HUES48 (cell line): ENCODE measurements at regions not wholly inside any gene's neighbourhood (a gene's known extent, or its start where the extent isn't known, plus 50 kb on each side); places are given as distances from the start of the nearest gene placed in this dataset.

Experiments
- H3K27ac ChIP-seq: one replicate; pipeline ENCODE4 v1.7.0; 2013; ENCODE audit warnings: low read depth, low read length, inconsistent platforms
- H3K27me3 ChIP-seq: 2 replicates; pipeline ENCODE4 v1.6.1; 2013; ENCODE audit warnings: mild to moderate bottlenecking, low read length; ENCODE audit not compliant: control insufficient read depth, insufficient read depth
- H3K36me3 ChIP-seq: 2 replicates; pipeline ENCODE4 v1.6.1; 2013; ENCODE audit warnings: low read length; ENCODE audit not compliant: control insufficient read depth, insufficient read depth
- H3K4me1 ChIP-seq: 2 replicates; pipeline ENCODE4 v1.6.1; 2013; ENCODE audit warnings: mild to moderate bottlenecking, low read length; ENCODE audit not compliant: control insufficient read depth, insufficient read depth
- H3K4me3 ChIP-seq: 2 replicates; pipeline ENCODE4 v1.5.1; 2013; ENCODE audit warnings: mild to moderate bottlenecking, low read depth, low read length
- H3K9ac ChIP-seq: 2 replicates; pipeline ENCODE4 v1.6.1; 2013; ENCODE audit warnings: mild to moderate bottlenecking, low read depth, low read length, moderate library complexity
- H3K9me3 ChIP-seq: 2 replicates; pipeline ENCODE4 v1.6.1; 2013; ENCODE audit warnings: low read length; ENCODE audit not compliant: control insufficient read depth, insufficient read depth

DNA sequence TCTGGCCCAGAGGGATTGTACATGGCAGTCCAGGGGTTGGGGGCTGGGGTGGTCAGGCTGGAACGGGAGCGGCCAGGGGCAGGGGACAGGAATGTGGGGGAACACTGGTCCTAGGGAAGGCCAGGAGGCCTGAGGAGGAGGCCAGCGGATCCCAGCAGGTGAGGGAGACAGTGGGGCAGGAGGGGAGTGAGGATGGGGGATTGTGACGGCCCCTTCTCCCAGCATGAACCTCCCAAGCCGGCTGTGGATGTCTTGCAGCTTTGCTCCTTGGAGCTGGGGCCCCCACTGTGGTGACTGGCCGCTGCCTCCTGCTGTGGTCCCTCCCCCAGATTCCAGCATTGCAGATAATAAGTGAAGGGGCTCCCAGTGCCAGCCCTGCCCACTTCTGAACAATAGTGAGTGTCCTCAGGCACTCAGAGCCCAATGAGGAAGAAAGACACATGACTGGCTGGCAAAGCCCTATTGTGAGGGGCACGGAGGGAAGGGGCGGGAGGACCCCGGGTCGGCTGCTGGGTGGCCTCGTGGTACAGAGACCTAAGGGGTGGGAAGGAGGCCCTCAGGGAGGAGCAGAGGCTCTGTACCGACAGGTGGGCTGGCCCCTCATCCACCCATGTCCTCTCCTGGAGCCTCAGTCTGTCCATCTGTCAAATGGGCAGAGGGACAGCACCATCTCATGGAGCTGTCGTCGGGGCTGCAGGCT is 215.0 kb downstream of the KIF26A start:
- Histone ChIP-seq H3K9ac (no peak overlapping the region), H3K4me3 (no peak overlapping the region), H3K27me3 (no peaks in the 10 kb centered on the region), H3K27ac (no peak overlapping the region), H3K36me3 (no peaks in the 10 kb centered on the region), H3K9me3 (peaks cover 4% of the 10 kb centered on the region; the same call in 1 of the 2 replicates), H3K4me1 (no peaks in the 10 kb centered on the region)

DNA sequence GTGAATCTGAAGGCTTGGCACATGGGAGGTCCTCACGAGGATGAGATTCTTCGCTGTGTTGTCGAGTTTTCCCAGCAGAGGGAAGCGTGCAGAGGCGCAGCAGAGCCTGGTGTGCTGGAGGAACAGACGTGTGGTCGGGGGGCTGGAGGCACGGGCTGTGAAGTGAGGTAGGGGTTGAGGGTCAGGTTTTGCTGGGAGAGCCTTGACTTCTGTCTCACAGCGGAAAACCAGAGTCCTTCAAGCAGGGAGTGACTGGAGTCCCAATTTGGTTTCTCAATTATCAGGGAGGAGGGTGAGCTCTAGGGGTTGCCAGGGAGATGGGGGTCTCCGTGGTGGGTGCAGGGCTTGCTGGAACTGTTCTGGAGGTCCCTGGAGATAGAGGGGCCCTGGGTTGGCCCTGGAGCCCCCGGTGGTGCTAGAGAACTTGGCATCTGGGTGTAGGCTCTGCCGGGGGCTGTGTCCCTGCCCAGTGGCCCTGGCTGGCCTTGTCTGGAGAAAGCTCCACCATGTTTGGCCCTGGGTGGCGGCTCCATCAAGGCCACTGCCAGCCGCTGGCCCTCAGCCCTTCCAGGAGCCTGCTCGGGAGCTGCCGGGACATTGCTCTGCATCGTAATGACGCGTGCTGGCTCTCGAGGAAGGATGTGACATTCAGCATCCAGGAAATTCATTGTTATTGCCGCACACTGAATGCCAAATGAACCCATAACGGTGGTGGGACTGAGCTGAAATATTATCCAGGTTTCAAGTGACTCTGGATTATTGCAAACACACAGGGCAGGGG is 215.7 kb downstream of the KIF26A start:
- Histone ChIP-seq H3K27me3 (no peaks in the 10 kb centered on the region), H3K4me1 (no peaks in the 10 kb centered on the region), H3K9ac (no peak overlapping the region), H3K27ac (no peak overlapping the region), H3K9me3 (peaks cover 4% of the 10 kb centered on the region; the same call in 1 of the 2 replicates), H3K4me3 (no peak overlapping the region), H3K36me3 (no peaks in the 10 kb centered on the region)

DNA sequence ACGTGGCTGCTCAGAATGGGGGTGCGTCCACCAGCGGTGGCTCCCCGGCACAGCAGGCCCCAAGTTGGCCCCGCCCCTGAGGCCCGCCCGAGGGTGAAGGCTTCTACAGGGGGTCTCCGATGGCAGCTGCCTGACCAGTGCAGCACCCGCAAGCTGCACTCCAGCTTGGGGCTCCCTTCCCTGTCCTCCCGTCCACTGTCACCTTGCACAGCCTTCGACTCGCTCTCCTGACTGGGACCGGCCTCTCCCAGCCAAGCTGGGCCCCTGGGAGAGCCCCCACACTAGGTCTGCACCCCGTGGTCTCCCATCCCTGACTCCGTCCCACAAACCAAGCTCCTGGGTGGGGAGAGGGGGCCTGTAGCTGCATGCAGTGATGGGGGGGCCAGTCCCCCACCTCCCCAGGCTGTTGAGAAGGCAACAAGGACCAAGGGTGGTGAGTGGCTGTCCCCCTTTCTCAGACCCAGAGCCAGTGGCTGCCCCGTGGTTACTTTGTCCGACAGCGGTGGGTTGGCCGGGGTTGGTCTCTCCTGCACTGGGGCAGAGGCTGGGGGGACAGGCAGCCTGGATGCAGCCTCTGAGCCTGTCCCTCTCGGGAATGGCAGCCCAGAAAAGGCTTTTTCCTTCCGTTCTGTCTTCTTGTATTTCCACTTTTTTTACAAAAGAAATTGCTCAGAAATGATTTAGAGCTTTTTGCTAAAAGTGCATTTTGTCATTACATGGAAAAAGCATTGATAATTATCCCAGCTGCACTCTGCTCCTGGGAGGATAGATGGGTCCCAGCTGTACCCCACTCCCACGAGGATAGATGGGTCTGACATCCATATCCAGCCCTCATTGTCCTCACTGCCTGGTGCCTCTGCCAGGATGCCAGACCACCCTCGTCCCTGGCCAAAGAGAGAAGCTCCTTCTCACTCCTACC is 217.0 kb downstream of the KIF26A start:
- Histone ChIP-seq H3K4me1 (no peaks in the 10 kb centered on the region), H3K4me3 (no peak overlapping the region), H3K9me3 (peaks cover 4% of the 10 kb centered on the region; the same call in 1 of the 2 replicates), H3K27ac (no peak overlapping the region), H3K9ac (no peak overlapping the region), H3K36me3 (no peaks in the 10 kb centered on the region), H3K27me3 (no peaks in the 10 kb centered on the region)

DNA sequence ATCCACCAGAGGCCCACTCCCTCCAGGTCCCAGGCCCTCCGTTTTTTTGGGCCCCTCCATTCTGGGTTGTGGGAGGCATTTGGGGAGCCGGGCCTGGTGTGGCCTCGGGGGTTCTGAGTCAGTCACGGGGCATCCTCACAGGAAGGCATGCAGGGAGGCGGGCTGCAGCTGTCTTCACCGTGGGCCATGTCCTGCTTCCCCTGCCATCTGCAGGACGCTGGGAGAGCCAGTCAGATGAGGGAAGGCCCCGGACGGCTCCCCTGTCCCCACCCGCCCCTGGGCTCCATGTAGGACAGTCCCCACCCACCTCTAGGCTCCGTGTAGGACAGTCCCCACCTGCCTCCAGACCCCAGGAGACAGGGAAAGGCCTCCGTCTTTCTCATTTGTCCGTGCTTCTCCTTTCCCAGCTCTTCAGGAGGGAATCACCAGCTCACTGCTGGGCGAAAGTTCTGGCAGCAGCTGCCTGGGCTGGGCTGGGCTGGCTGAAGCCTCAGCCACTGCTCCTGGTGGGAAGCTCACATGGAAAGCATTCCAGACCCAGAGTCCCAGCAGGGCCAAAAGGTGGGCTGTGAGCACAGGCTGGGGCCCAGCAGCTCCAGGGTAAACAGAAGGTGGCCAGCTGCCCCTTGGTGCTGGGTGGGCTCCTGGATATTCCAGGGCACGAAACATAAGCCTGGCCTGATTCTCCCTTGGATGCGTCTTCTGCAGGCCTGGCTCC is 217.8 kb downstream of the KIF26A start:
- Histone ChIP-seq H3K27ac (no peak overlapping the region), H3K9ac (no peak overlapping the region), H3K4me3 (no peak overlapping the region), H3K9me3 (peaks cover 4% of the 10 kb centered on the region; the same call in 1 of the 2 replicates), H3K36me3 (no peaks in the 10 kb centered on the region), H3K4me1 (no peaks in the 10 kb centered on the region), H3K27me3 (no peaks in the 10 kb centered on the region)

DNA sequence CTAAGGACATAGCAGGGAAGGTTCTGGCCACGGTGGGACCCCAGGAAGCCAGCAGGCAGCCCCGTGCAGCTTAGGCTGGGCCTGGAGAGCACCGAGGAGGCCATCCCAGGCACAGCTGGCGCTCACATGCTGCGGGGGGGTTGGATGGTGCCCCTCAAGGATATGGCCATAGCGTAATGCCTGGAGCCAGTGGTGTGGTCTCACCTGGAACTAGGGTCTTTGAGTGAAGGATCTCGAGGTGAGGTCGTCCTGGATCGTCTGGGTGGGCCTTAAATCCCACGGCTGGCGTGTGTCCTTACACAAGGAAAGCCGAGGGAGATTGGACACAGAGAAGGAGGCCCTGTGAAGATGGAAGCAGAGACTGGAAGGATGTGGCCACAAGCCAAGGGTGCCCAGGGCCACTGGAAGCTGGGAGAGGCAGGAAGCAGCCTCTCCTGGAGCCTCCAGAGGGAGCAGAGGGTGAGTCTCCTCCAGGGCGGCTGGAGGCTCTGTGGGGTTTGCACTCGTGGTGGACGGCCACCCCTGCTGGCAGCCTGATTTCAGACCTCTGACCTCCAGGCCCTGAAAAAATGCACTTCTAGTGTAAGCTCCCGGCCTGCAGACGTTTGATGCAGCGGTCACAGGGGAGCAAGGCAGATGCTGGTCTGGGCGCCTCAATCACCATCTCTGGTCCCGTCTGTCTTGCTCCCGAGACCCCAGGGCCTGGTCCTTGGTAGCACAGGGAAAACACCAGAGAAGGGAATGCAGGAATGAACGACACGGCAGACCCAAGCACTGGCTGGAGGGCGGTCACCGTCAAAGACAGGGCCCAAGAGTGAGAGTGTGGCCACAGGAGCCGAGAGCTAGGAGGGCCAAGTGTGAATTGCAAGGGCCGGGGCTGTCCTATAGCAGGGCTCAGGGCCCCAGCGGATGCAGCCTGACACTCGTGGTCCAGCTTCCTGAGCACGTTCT is 218.6 kb downstream of the KIF26A start:
- no peak overlapping the region for H3K27ac ChIP-seq
- no peaks in the 10 kb centered on the region for H3K9me3 ChIP-seq
- H3K27me3 ChIP-seq, result no peaks in the 10 kb centered on the region
- H3K9ac ChIP-seq, result no peak overlapping the region
- no peaks in the 10 kb centered on the region for H3K4me1 ChIP-seq
- H3K4me3 ChIP-seq, result no peak overlapping the region
- H3K36me3 ChIP-seq, result no peaks in the 10 kb centered on the region

DNA sequence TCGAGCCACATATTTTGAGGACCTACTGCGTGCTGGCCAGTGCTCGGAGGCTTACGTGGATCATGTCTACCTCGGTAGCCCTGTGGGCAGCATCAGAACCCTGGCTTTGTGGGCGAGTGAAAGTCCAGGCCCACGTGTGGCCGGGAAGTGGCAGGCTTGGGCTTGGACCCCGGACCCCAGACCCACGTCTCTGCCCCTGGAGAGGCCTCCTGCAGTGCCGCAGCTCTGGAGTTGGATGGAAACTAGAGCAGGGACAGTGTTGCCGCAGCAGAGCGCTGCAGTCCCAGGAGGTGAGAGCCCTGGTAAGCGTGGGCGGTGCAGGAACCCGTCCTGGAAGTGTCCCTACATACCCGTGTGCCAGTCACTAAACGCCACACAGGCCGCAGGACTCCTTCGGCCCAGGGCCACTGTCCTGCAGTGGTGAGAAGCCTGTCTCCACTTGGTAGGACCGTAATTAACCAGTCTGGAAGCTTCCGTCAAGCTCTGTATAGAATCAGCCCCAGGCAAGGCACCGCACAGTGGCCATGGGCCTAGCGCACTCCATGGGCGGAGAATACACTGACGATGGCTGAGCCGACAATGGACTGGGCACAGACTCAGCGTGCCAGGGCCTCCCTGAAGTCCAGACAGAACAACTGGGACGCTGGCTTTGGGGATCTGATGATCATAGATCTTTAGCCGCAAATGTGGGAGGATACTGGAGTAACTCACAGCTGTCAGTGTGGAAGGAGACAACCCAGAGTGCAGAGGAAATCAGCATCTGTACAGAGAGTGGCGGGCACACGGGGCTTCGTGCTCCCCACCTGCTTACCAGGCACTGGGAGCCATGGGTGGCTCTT is 219.5 kb downstream of the KIF26A start:
- H3K4me1 ChIP-seq, result no peaks in the 10 kb centered on the region
- no peak overlapping the region for H3K4me3 ChIP-seq
- H3K9ac ChIP-seq, result no peak overlapping the region
- no peaks in the 10 kb centered on the region for H3K27me3 ChIP-seq
- H3K9me3 ChIP-seq, result no peaks in the 10 kb centered on the region
- no peak overlapping the region for H3K27ac ChIP-seq
- H3K36me3 ChIP-seq, result no peaks in the 10 kb centered on the region

DNA sequence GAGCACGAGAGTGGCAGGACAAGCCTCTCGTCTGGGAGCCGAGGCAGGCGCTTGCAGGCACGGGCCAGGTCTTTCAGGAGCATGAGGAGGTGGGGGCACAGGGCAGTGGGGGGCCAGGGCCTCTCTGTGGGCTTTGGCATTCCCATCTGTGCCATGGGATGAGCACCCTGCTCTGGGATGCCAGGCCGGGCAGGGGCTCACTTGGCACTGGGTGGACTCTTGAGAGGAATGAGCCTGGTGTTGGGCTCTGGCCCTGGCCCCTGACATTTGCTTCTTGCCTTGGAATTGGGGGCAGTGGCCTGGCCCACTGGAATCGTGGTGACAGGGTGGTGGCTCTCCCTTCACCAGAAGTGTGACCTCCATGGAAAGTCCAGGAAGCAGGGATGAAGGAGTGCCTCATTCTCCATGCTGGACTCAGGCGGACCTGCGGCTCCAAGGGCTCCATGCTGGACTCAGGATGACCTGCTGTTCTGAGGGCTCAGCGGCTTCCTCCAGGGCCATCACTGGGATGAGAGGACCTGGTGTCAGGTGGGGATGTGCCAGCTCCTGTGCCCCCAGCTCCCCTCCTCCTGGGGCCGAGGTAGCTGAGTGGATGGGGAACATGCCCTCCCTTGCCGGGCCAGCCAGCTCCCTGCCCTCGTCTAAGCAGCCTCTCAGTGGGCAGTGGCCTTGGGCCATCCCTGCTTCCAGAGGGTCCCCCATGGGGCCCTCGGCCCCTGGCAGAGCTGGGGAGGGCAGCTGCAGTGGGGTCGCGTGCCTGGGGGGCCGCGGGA is 220.3 kb downstream of the KIF26A start:
- no peak overlapping the region for H3K4me3 ChIP-seq
- H3K9me3 ChIP-seq, result no peaks in the 10 kb centered on the region

DNA sequence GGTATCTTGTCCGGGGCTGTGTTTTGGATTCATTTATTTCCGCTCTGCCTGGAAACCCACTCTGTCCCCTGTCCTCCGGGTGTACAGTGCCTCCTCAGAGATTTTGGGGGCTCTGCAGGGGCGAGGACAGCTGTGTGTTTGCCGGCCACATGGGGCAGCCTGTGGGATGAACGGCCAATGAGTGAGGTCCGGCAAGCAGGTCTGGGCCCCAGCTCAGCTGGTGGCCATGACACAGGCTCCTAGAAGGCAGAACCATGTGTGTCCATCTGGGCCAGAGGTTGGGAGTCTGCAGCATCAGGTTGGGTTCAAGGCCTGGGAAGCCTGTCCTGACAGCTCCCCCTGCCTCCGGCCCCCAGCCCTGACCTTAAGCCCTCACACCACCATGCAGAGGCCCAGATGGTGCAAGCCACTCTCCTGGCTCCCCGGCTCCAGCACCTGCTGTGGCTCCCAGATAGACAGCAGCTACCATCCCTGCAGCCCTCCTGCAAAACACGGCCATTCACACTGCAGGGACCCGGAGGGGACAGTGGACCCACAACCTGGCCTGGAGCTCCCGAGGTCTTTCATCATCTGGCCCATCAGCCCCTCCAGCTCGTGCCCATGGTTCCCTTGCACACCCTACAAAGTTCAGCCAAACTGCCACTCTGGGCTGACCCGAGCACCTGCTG is 220.1 kb upstream of the C14orf180 start:
- H3K27me3 ChIP-seq, result no peaks in the 10 kb centered on the region
- H3K4me1 ChIP-seq, result no peaks in the 10 kb centered on the region
- no peaks in the 10 kb centered on the region for H3K9me3 ChIP-seq

More for the DNA sequence above, 220.3 kb downstream of the KIF26A start:
- H3K9ac ChIP-seq, result no peak overlapping the region
- H3K27me3 ChIP-seq, result no peaks in the 10 kb centered on the region
- H3K27ac ChIP-seq, result no peak overlapping the region
- no peaks in the 10 kb centered on the region for H3K4me1 ChIP-seq
- H3K36me3 ChIP-seq, result no peaks in the 10 kb centered on the region

More for the DNA sequence above, 220.1 kb upstream of the C14orf180 start:
- Histone ChIP-seq H3K9ac (no peak overlapping the region), H3K27ac (no peak overlapping the region), H3K36me3 (no peaks in the 10 kb centered on the region), H3K4me3 (no peak overlapping the region)
